ENCODE measurements at regions not wholly inside any gene's neighbourhood (a gene's known extent, or its start where the extent isn't known, plus 50 kb on each side); places are given as distances from the start of the nearest gene placed in this dataset.

DNA sequence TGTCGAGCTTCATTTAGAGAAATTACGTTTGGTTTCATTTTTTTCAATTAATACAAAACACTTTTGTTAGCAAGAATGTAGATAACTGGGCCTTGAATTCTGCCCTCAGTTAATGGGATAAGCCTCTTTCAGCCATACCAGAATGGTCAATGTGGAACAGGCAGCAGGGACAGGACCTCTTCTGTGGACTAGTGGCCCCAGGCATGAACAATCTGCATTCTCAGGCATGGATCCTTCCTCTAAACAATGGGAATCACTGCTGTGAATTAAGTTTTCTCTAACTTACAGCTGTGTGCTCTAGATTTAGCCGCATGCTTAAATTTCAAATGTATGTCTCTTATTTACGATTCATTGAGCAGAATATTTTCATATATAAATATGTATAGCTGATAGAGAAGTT is 237.7 kb upstream of the PRKCQ start:
- TF ChIP-seq, protein P1, sequence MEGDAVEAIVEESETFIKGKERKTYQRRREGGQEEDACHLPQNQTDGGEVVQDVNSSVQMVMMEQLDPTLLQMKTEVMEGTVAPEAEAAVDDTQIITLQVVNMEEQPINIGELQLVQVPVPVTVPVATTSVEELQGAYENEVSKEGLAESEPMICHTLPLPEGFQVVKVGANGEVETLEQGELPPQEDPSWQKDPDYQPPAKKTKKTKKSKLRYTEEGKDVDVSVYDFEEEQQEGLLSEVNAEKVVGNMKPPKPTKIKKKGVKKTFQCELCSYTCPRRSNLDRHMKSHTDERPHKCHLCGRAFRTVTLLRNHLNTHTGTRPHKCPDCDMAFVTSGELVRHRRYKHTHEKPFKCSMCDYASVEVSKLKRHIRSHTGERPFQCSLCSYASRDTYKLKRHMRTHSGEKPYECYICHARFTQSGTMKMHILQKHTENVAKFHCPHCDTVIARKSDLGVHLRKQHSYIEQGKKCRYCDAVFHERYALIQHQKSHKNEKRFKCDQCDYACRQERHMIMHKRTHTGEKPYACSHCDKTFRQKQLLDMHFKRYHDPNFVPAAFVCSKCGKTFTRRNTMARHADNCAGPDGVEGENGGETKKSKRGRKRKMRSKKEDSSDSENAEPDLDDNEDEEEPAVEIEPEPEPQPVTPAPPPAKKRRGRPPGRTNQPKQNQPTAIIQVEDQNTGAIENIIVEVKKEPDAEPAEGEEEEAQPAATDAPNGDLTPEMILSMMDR (IDR thresholded peaks at IDR 0.05), result no peak
- TF ChIP-seq POLR2A (IDR thresholded peaks at IDR 0.05) (no peak), EP300 (IDR thresholded peaks at IDR 0.05) (no peak)
